H9 (cell line): ENCODE measurements at regions not wholly inside any gene's neighbourhood (a gene's known extent, or its start where the extent isn't known, plus 50 kb on each side); places are given as distances from the start of the nearest gene placed in this dataset.

Experiments
- DNase-seq: peaks from one replicate; pipeline ENCODE4 v3.0.0-alpha.2; 2017
- H2AFZ ChIP-seq: one replicate; pipeline ENCODE4 v1.6.1; 2013; ENCODE audit warnings: mild to moderate bottlenecking, low read length, control low read depth, moderate library complexity
- H2AK5ac ChIP-seq: 2 replicates; pipeline ENCODE4 v1.6.1; 2013; ENCODE audit warnings: low read length, control low read depth, mixed read lengths; ENCODE audit not compliant: insufficient read length
- H2BK120ac ChIP-seq: one replicate; pipeline ENCODE4 v1.6.1; 2013; ENCODE audit warnings: low read depth, mild to moderate bottlenecking, low read length, control low read depth, inconsistent platforms; ENCODE audit not compliant: poor library complexity, severe bottlenecking
- H2BK12ac ChIP-seq: 2 replicates; pipeline ENCODE4 v1.6.1; 2013; ENCODE audit warnings: low read length, control low read depth, mixed read lengths, low read depth; ENCODE audit not compliant: insufficient read length
- H2BK15ac ChIP-seq: 2 replicates; pipeline ENCODE4 v1.6.1; 2013; ENCODE audit warnings: low read depth, low read length, control low read depth
- H2BK20ac ChIP-seq: one replicate; pipeline ENCODE4 v1.6.1; 2013; ENCODE audit warnings: low read depth, mild to moderate bottlenecking, low read length, control low read depth, inconsistent platforms; ENCODE audit not compliant: poor library complexity, severe bottlenecking
- H2BK5ac ChIP-seq: 2 replicates; pipeline ENCODE4 v1.6.1; 2013; ENCODE audit warnings: low read length, control low read depth, mixed read lengths; ENCODE audit not compliant: insufficient read length
- H3K14ac ChIP-seq: 2 replicates; pipeline ENCODE4 v1.6.1; 2013; ENCODE audit warnings: low read length, control low read depth; ENCODE audit not compliant: insufficient read depth
- H3K18ac ChIP-seq: 2 replicates; pipeline ENCODE4 v1.6.1; 2013; ENCODE audit warnings: low read depth, mild to moderate bottlenecking, mixed read lengths, low read length, control low read depth; ENCODE audit not compliant: insufficient read length
- H3K23ac ChIP-seq: 2 replicates; pipeline ENCODE4 v1.6.1; 2013; ENCODE audit warnings: low read length, control low read depth, mixed read lengths, low read depth; ENCODE audit not compliant: insufficient read length
- H3K23me2 ChIP-seq: 2 replicates; pipeline ENCODE4 v1.6.1; 2013; ENCODE audit warnings: low read depth, mild to moderate bottlenecking, mixed read lengths, low read length, control low read depth; ENCODE audit not compliant: insufficient read length, poor library complexity, severe bottlenecking
- H3K27ac ChIP-seq: 2 replicates; pipeline ENCODE4 v1.5.1; 2013; ENCODE audit warnings: low read length, control low read depth, mixed read lengths, low read depth; ENCODE audit not compliant: insufficient read length
- H3K27me3 ChIP-seq: 2 replicates; pipeline ENCODE4 v1.6.1; 2013; ENCODE audit warnings: low read length, control low read depth, inconsistent platforms; ENCODE audit not compliant: insufficient read depth
- H3K4ac ChIP-seq: 2 replicates; pipeline ENCODE4 v1.6.1; 2013; ENCODE audit warnings: low read depth, mild to moderate bottlenecking, control low read depth, inconsistent platforms, low read length, moderate library complexity
- H3K4me1 ChIP-seq: 2 replicates; pipeline ENCODE4 v1.6.1; 2013; ENCODE audit warnings: low read length, control low read depth, inconsistent platforms; ENCODE audit not compliant: insufficient read depth
- H3K4me2 ChIP-seq: 2 replicates; pipeline ENCODE4 v1.6.1; 2013; ENCODE audit warnings: low read length, control low read depth, mixed read lengths; ENCODE audit not compliant: insufficient read length, insufficient read depth
- H3K56ac ChIP-seq: 2 replicates; pipeline ENCODE4 v1.6.1; 2013; ENCODE audit warnings: low read depth, mild to moderate bottlenecking, mixed read lengths, low read length, control low read depth; ENCODE audit not compliant: insufficient read length
- H3K79me1 ChIP-seq: 2 replicates; pipeline ENCODE4 v1.6.1; 2013; ENCODE audit warnings: low read depth, mild to moderate bottlenecking, moderate library complexity, low read length, control low read depth, inconsistent platforms; ENCODE audit not compliant: insufficient read depth, poor library complexity, severe bottlenecking
- H3K79me2 ChIP-seq: 2 replicates; pipeline ENCODE4 v1.6.1; 2013; ENCODE audit warnings: low read length, control low read depth, inconsistent platforms; ENCODE audit not compliant: insufficient read depth
- H3K9ac ChIP-seq: 2 replicates; pipeline ENCODE4 v1.6.1; 2013; ENCODE audit warnings: low read length, control low read depth, mixed read lengths; ENCODE audit not compliant: insufficient read length; ENCODE audit errors: extremely low read depth
- H3K9me3 ChIP-seq: one replicate; pipeline ENCODE4 v1.6.1; 2013; ENCODE audit warnings: low read depth, low read length, inconsistent platforms; ENCODE audit not compliant: control insufficient read depth
- H3T11ph ChIP-seq: one replicate; pipeline ENCODE4 v1.6.1; 2013; ENCODE audit warnings: mild to moderate bottlenecking, low read length, control low read depth, inconsistent platforms
- H4K20me1 ChIP-seq: one replicate; pipeline ENCODE4 v1.6.1; 2013; ENCODE audit not compliant: control insufficient read depth, insufficient read length, insufficient read depth
- H4K5ac ChIP-seq: 2 replicates; pipeline ENCODE4 v1.6.1; 2013; ENCODE audit warnings: low read depth, mild to moderate bottlenecking, mixed read lengths, low read length, control low read depth; ENCODE audit not compliant: insufficient read length
- H4K8ac ChIP-seq: replicated peaks from 2 replicates; pipeline ENCODE4 v1.6.1; 2013; ENCODE audit warnings: low read length, control low read depth, mixed read lengths, low read depth; ENCODE audit not compliant: insufficient read length
- H4K91ac ChIP-seq: 2 replicates; pipeline ENCODE4 v1.6.1; 2013; ENCODE audit warnings: low read depth, mild to moderate bottlenecking, moderate library complexity, mixed read lengths, low read length, control low read depth; ENCODE audit not compliant: insufficient read length
- H3K27ac Mint-ChIP-seq, 3 experiments: 2 replicates in 2 of 3; 3 replicates in 1 of 3; pipeline ENCODE4 v1.8.0; 2020 to 2021; ENCODE audit warnings: mixed read lengths in 3 of 3, mild to moderate bottlenecking in 1 of 3, moderate library complexity in 1 of 3
- H3K27me3 Mint-ChIP-seq: 2 replicates; pipeline ENCODE4 v1.8.0; 2021; ENCODE audit warnings: low read depth, mild to moderate bottlenecking, moderate library complexity, mixed read lengths
- H3K36me3 Mint-ChIP-seq, 3 experiments: 2 replicates in 2 of 3; 3 replicates in 1 of 3; pipeline ENCODE4 v1.8.0; 2020 to 2021; ENCODE audit warnings: low read depth in 3 of 3, mixed read lengths in 3 of 3; ENCODE audit not compliant: insufficient read depth in 1 of 3
- H3K4me1 Mint-ChIP-seq, 2 experiments: 2 replicates each; pipeline ENCODE4 v1.8.0; 2020; ENCODE audit warnings: mixed read lengths in 2 of 2
- H3K4me3 Mint-ChIP-seq, 2 experiments: 2 replicates in 1 of 2; 3 replicates in 1 of 2; pipeline ENCODE4 v1.8.0; 2020 to 2021; ENCODE audit warnings: mild to moderate bottlenecking in 2 of 2, mixed read lengths in 2 of 2, moderate library complexity in 1 of 2
- H3K9me3 Mint-ChIP-seq, 2 experiments: 2 replicates in 1 of 2; 3 replicates in 1 of 2; pipeline ENCODE4 v1.8.0; 2020; ENCODE audit warnings: mild to moderate bottlenecking in 2 of 2, mixed read lengths in 2 of 2, moderate library complexity in 1 of 2
- CTCF ChIP-seq: fragments of 200-600 bp; sonication (generic); conservative IDR thresholded peaks from 3 replicates; pipeline ENCODE4 v1.8.0; 2021; ENCODE audit warnings: antibody characterized with exemption, mild to moderate bottlenecking
- WGBS: extraction: QIAGEN DNeasy Blood & Tissue Kit; methylation state at CpG from one replicate; pipeline ENCODE4 v1.1.7; 2013; ENCODE audit warnings: missing lambda C conversion rate, low lambda C conversion rate, mixed read lengths; ENCODE audit not compliant: insufficient read length; ENCODE audit errors: extremely low coverage; 5-methylcytosine and 5-hydroxymethylcytosine counted together

GRCh38 chr5:158133369-158133768 lies 274.4 kb upstream of the CLINT1 start:
- Histone ChIP-seq H2BK5ac (no peak overlapping the region), H3K9me3 (no peaks in the 10 kb centered on the region), H2AK5ac (no peak overlapping the region), H2BK120ac (no peak overlapping the region), H2BK15ac (no peak overlapping the region), H3K4ac (no peak overlapping the region), H3K14ac (no peak overlapping the region), H3T11ph (no peak overlapping the region), H3K27ac (no peak overlapping the region), H2AFZ (no peak overlapping the region), H3K56ac (no peak overlapping the region), H3K23me2 (no peaks in the 10 kb centered on the region), H2BK12ac (no peak overlapping the region), H4K8ac (no peak overlapping the region), H3K79me2 (no peaks in the 10 kb centered on the region), H2BK20ac (no peak overlapping the region), H3K9ac (no peak overlapping the region), H3K4me2 (no peak overlapping the region), H4K5ac (no peak overlapping the region), H3K27me3 (no peaks in the 10 kb centered on the region), H3K18ac (no peak overlapping the region), H3K4me1 (peaks cover 8% of the 10 kb centered on the region; the same call in 1 of the 2 replicates), H4K91ac (no peak overlapping the region), H3K79me1 (no peaks in the 10 kb centered on the region), H3K23ac (no peak overlapping the region), H4K20me1 (no peaks in the 10 kb centered on the region)
- Mint-ChIP-seq H3K36me3 (no peaks in the 10 kb centered on the region), H3K4me3 (no peak overlapping the region), H3K4me1 (peaks cover 32% of the 10 kb centered on the region in 2 experiments), H3K27me3 (peaks cover 3% of the 10 kb centered on the region), H3K9me3 (no peaks in the 10 kb centered on the region), H3K27ac (no peak overlapping the region)
- no peak for DNase-seq
- no peak for TF ChIP-seq CTCF
- WGBS, result no CpG with 5 or more reads among the region's 1 CpG
